H9 (cell line): ENCODE measurements at regions not wholly inside any gene's neighbourhood (a gene's known extent, or its start where the extent isn't known, plus 50 kb on each side); places are given as distances from the start of the nearest gene placed in this dataset.

Experiments
- DNase-seq: peaks from one replicate; pipeline ENCODE4 v3.0.0-alpha.2; 2017
- H2AFZ ChIP-seq: one replicate; pipeline ENCODE4 v1.6.1; 2013; ENCODE audit warnings: mild to moderate bottlenecking, low read length, control low read depth, moderate library complexity
- H2AK5ac ChIP-seq: 2 replicates; pipeline ENCODE4 v1.6.1; 2013; ENCODE audit warnings: low read length, control low read depth, mixed read lengths; ENCODE audit not compliant: insufficient read length
- H2BK120ac ChIP-seq: one replicate; pipeline ENCODE4 v1.6.1; 2013; ENCODE audit warnings: low read depth, mild to moderate bottlenecking, low read length, control low read depth, inconsistent platforms; ENCODE audit not compliant: poor library complexity, severe bottlenecking
- H2BK12ac ChIP-seq: 2 replicates; pipeline ENCODE4 v1.6.1; 2013; ENCODE audit warnings: low read length, control low read depth, mixed read lengths, low read depth; ENCODE audit not compliant: insufficient read length
- H2BK15ac ChIP-seq: 2 replicates; pipeline ENCODE4 v1.6.1; 2013; ENCODE audit warnings: low read depth, low read length, control low read depth
- H2BK20ac ChIP-seq: one replicate; pipeline ENCODE4 v1.6.1; 2013; ENCODE audit warnings: low read depth, mild to moderate bottlenecking, low read length, control low read depth, inconsistent platforms; ENCODE audit not compliant: poor library complexity, severe bottlenecking
- H2BK5ac ChIP-seq: 2 replicates; pipeline ENCODE4 v1.6.1; 2013; ENCODE audit warnings: low read length, control low read depth, mixed read lengths; ENCODE audit not compliant: insufficient read length
- H3K14ac ChIP-seq: 2 replicates; pipeline ENCODE4 v1.6.1; 2013; ENCODE audit warnings: low read length, control low read depth; ENCODE audit not compliant: insufficient read depth
- H3K18ac ChIP-seq: 2 replicates; pipeline ENCODE4 v1.6.1; 2013; ENCODE audit warnings: low read depth, mild to moderate bottlenecking, mixed read lengths, low read length, control low read depth; ENCODE audit not compliant: insufficient read length
- H3K23ac ChIP-seq: 2 replicates; pipeline ENCODE4 v1.6.1; 2013; ENCODE audit warnings: low read length, control low read depth, mixed read lengths, low read depth; ENCODE audit not compliant: insufficient read length
- H3K23me2 ChIP-seq: 2 replicates; pipeline ENCODE4 v1.6.1; 2013; ENCODE audit warnings: low read depth, mild to moderate bottlenecking, mixed read lengths, low read length, control low read depth; ENCODE audit not compliant: insufficient read length, poor library complexity, severe bottlenecking
- H3K27ac ChIP-seq: 2 replicates; pipeline ENCODE4 v1.5.1; 2013; ENCODE audit warnings: low read length, control low read depth, mixed read lengths, low read depth; ENCODE audit not compliant: insufficient read length
- H3K27me3 ChIP-seq: 2 replicates; pipeline ENCODE4 v1.6.1; 2013; ENCODE audit warnings: low read length, control low read depth, inconsistent platforms; ENCODE audit not compliant: insufficient read depth
- H3K4ac ChIP-seq: 2 replicates; pipeline ENCODE4 v1.6.1; 2013; ENCODE audit warnings: low read depth, mild to moderate bottlenecking, control low read depth, inconsistent platforms, low read length, moderate library complexity
- H3K4me1 ChIP-seq: 2 replicates; pipeline ENCODE4 v1.6.1; 2013; ENCODE audit warnings: low read length, control low read depth, inconsistent platforms; ENCODE audit not compliant: insufficient read depth
- H3K4me2 ChIP-seq: 2 replicates; pipeline ENCODE4 v1.6.1; 2013; ENCODE audit warnings: low read length, control low read depth, mixed read lengths; ENCODE audit not compliant: insufficient read length, insufficient read depth
- H3K56ac ChIP-seq: 2 replicates; pipeline ENCODE4 v1.6.1; 2013; ENCODE audit warnings: low read depth, mild to moderate bottlenecking, mixed read lengths, low read length, control low read depth; ENCODE audit not compliant: insufficient read length
- H3K79me1 ChIP-seq: 2 replicates; pipeline ENCODE4 v1.6.1; 2013; ENCODE audit warnings: low read depth, mild to moderate bottlenecking, moderate library complexity, low read length, control low read depth, inconsistent platforms; ENCODE audit not compliant: insufficient read depth, poor library complexity, severe bottlenecking
- H3K79me2 ChIP-seq: 2 replicates; pipeline ENCODE4 v1.6.1; 2013; ENCODE audit warnings: low read length, control low read depth, inconsistent platforms; ENCODE audit not compliant: insufficient read depth
- H3K9ac ChIP-seq: 2 replicates; pipeline ENCODE4 v1.6.1; 2013; ENCODE audit warnings: low read length, control low read depth, mixed read lengths; ENCODE audit not compliant: insufficient read length; ENCODE audit errors: extremely low read depth
- H3K9me3 ChIP-seq: one replicate; pipeline ENCODE4 v1.6.1; 2013; ENCODE audit warnings: low read depth, low read length, inconsistent platforms; ENCODE audit not compliant: control insufficient read depth
- H3T11ph ChIP-seq: one replicate; pipeline ENCODE4 v1.6.1; 2013; ENCODE audit warnings: mild to moderate bottlenecking, low read length, control low read depth, inconsistent platforms
- H4K20me1 ChIP-seq: one replicate; pipeline ENCODE4 v1.6.1; 2013; ENCODE audit not compliant: control insufficient read depth, insufficient read length, insufficient read depth
- H4K5ac ChIP-seq: 2 replicates; pipeline ENCODE4 v1.6.1; 2013; ENCODE audit warnings: low read depth, mild to moderate bottlenecking, mixed read lengths, low read length, control low read depth; ENCODE audit not compliant: insufficient read length
- H4K8ac ChIP-seq: replicated peaks from 2 replicates; pipeline ENCODE4 v1.6.1; 2013; ENCODE audit warnings: low read length, control low read depth, mixed read lengths, low read depth; ENCODE audit not compliant: insufficient read length
- H4K91ac ChIP-seq: 2 replicates; pipeline ENCODE4 v1.6.1; 2013; ENCODE audit warnings: low read depth, mild to moderate bottlenecking, moderate library complexity, mixed read lengths, low read length, control low read depth; ENCODE audit not compliant: insufficient read length
- H3K27ac Mint-ChIP-seq, 3 experiments: 2 replicates in 2 of 3; 3 replicates in 1 of 3; pipeline ENCODE4 v1.8.0; 2020 to 2021; ENCODE audit warnings: mixed read lengths in 3 of 3, mild to moderate bottlenecking in 1 of 3, moderate library complexity in 1 of 3
- H3K27me3 Mint-ChIP-seq: 2 replicates; pipeline ENCODE4 v1.8.0; 2021; ENCODE audit warnings: low read depth, mild to moderate bottlenecking, moderate library complexity, mixed read lengths
- H3K36me3 Mint-ChIP-seq, 3 experiments: 2 replicates in 2 of 3; 3 replicates in 1 of 3; pipeline ENCODE4 v1.8.0; 2020 to 2021; ENCODE audit warnings: low read depth in 3 of 3, mixed read lengths in 3 of 3; ENCODE audit not compliant: insufficient read depth in 1 of 3
- H3K4me1 Mint-ChIP-seq, 2 experiments: 2 replicates each; pipeline ENCODE4 v1.8.0; 2020; ENCODE audit warnings: mixed read lengths in 2 of 2
- H3K4me3 Mint-ChIP-seq, 2 experiments: 2 replicates in 1 of 2; 3 replicates in 1 of 2; pipeline ENCODE4 v1.8.0; 2020 to 2021; ENCODE audit warnings: mild to moderate bottlenecking in 2 of 2, mixed read lengths in 2 of 2, moderate library complexity in 1 of 2
- H3K9me3 Mint-ChIP-seq, 2 experiments: 2 replicates in 1 of 2; 3 replicates in 1 of 2; pipeline ENCODE4 v1.8.0; 2020; ENCODE audit warnings: mild to moderate bottlenecking in 2 of 2, mixed read lengths in 2 of 2, moderate library complexity in 1 of 2
- CTCF ChIP-seq: fragments of 200-600 bp; sonication (generic); conservative IDR thresholded peaks from 3 replicates; pipeline ENCODE4 v1.8.0; 2021; ENCODE audit warnings: antibody characterized with exemption, mild to moderate bottlenecking
- WGBS: extraction: QIAGEN DNeasy Blood & Tissue Kit; methylation state at CpG from one replicate; pipeline ENCODE4 v1.1.7; 2013; ENCODE audit warnings: missing lambda C conversion rate, low lambda C conversion rate, mixed read lengths; ENCODE audit not compliant: insufficient read length; ENCODE audit errors: extremely low coverage; 5-methylcytosine and 5-hydroxymethylcytosine counted together

DNA sequence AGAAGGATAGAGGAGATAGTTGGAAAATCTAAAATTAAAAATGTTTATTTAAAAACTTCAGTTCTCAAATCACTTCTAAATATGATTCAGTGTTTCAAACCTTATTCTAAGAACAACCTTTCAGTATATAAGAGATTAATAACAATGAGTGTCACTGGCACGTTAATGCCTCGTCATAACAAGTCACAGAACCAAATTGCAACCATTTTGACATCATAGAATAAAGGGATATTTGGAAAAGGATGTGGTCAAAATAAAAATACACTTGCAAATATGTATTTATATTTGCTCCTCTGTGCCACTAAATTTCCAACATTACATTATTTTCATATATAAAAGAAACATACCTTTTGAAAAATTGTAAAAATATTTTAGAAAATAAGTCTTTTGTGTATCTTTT, 1090.6 kb downstream of the SUCLG1 start:
- H2AK5ac ChIP-seq = no peak overlapping the region
- TF ChIP-seq CTCF = no peak
- H3K27me3 ChIP-seq = no peaks in the 10 kb centered on the region
- H3K56ac ChIP-seq = no peak overlapping the region
- H3K18ac ChIP-seq = no peak overlapping the region
- DNase-seq = no peak
- no CpG with 5 or more reads among the region's 2 CpGs for WGBS
- H3K9ac ChIP-seq = no peak overlapping the region
- Mint-ChIP-seq H3K27ac (no peak overlapping the region), H3K36me3 (peaks cover 0 to 2% (median 0%) of the 10 kb centered on the region in 3 experiments; a peak in 2 of 7 replicates), H3K4me3 (no peak overlapping the region), H3K4me1 (no peaks in the 10 kb centered on the region), H3K9me3 (peaks cover 4 to 5% of the 10 kb centered on the region in 2 experiments; a peak in 4 of 5 replicates), H3K27me3 (no peaks in the 10 kb centered on the region; the same call in 1 of the 2 replicates)
- no peaks in the 10 kb centered on the region for H4K20me1 ChIP-seq
- H3K14ac ChIP-seq = no peak overlapping the region
- no peaks in the 10 kb centered on the region for H3K23me2 ChIP-seq
- no peak overlapping the region for H3K4me2 ChIP-seq
- no peak overlapping the region for H4K91ac ChIP-seq
- H3K9me3 ChIP-seq = no peaks in the 10 kb centered on the region
- H3T11ph ChIP-seq = no peak overlapping the region
- H3K27ac ChIP-seq = no peak overlapping the region
- no peak overlapping the region for H2AFZ ChIP-seq
- no peak overlapping the region for H2BK120ac ChIP-seq
- no peaks in the 10 kb centered on the region for H3K4me1 ChIP-seq
- H2BK20ac ChIP-seq = no peak overlapping the region
- H3K79me1 ChIP-seq = no peaks in the 10 kb centered on the region
- no peak overlapping the region for H2BK15ac ChIP-seq
- no peak overlapping the region for H2BK5ac ChIP-seq
- no peak overlapping the region for H4K8ac ChIP-seq
- H3K4ac ChIP-seq = no peak overlapping the region
- no peaks in the 10 kb centered on the region for H3K79me2 ChIP-seq
- H2BK12ac ChIP-seq = no peak overlapping the region
- H4K5ac ChIP-seq = no peak overlapping the region
- H3K23ac ChIP-seq = no peak overlapping the region
